NOMO-1 treated with DMSO at 0.1 percent for 48 hours (cell line): ENCODE measurements at regions not wholly inside any gene's neighbourhood (a gene's known extent, or its start where the extent isn't known, plus 50 kb on each side); places are given as distances from the start of the nearest gene placed in this dataset.

ENCODE experiments used
- DNase-seq: peaks from one replicate; lab custom pipeline; 2025; ENCODE audit not compliant: unreplicated experiment; lab: John Stamatoyannopoulos, UW

- no peak for DNase-seq
Observed at GRCh38 chr6:133630651-133631050, 258.3 kb upstream of the TCF21 start.

GRCh38 chr6:133631421-133631820 is 257.5 kb upstream of the TCF21 start:
- DNase-seq = no peak

GRCh38 chr6:133632206-133632605 is 256.7 kb upstream of the TCF21 start:
- no peak for DNase-seq

- DNase-seq = no peak
Observed at GRCh38 chr6:133632906-133633305, 256.0 kb upstream of the TCF21 start.

GRCh38 chr6:133634474-133634873 is 254.4 kb upstream of the TCF21 start:
- DNase-seq = no peak

- no peak for DNase-seq
Observed at GRCh38 chr6:133635447-133635846, 253.5 kb upstream of the TCF21 start.

GRCh38 chr6:133637436-133637835 is 251.5 kb upstream of the TCF21 start:
- DNase-seq = no peak

GRCh38 chr6:133637874-133638273 is 251.0 kb upstream of the TCF21 start:
- DNase-seq = no peak

GRCh38 chr6:133641104-133641503 is 247.8 kb upstream of the TCF21 start:
- DNase-seq = no peak

- no peak for DNase-seq
Observed at GRCh38 chr6:133644548-133644891, 244.4 kb upstream of the TCF21 start.

- no peak for DNase-seq
Observed at GRCh38 chr6:133644892-133645619, 243.9 kb upstream of the TCF21 start.

GRCh38 chr6:133645966-133646740 is 242.8 kb upstream of the TCF21 start:
- no peak for DNase-seq

GRCh38 chr6:133648581-133648980 is 240.3 kb upstream of the TCF21 start:
- no peak for DNase-seq

- no peak for DNase-seq
Observed at GRCh38 chr6:133671376-133671775, 217.5 kb upstream of the TCF21 start.

- no peak for DNase-seq
Observed at GRCh38 chr6:133673056-133673455, 215.9 kb upstream of the TCF21 start.

- DNase-seq = no peak
Observed at GRCh38 chr6:133674661-133675060, 214.3 kb upstream of the TCF21 start.

GRCh38 chr6:133680994-133681393 is 207.9 kb upstream of the TCF21 start:
- DNase-seq = no peak

- no peak for DNase-seq
Observed at GRCh38 chr6:133681891-133682290, 207.0 kb upstream of the TCF21 start.

- DNase-seq = no peak
Observed at GRCh38 chr6:133682506-133683307, 206.2 kb upstream of the TCF21 start.

GRCh38 chr6:133683308-133683580 is 205.7 kb upstream of the TCF21 start:
- DNase-seq = no peak

GRCh38 chr6:133683606-133684005 is 205.3 kb upstream of the TCF21 start:
- DNase-seq = no peak
